ENCODE measurements at regions not wholly inside any gene's neighbourhood (a gene's known extent, or its start where the extent isn't known, plus 50 kb on each side); places are given as distances from the start of the nearest gene placed in this dataset.
A peak's percentile ranks its signal among the peaks of the same experiment; 100 is the strongest.

- no peak for DNase-seq
Observed at GRCh38 chr13:40440990-40441820, 225.2 kb downstream of the FOXO1 start.

- DNase-seq, result no peak
Observed at GRCh38 chr13:40442231-40442630, 224.2 kb downstream of the FOXO1 start.

DNA sequence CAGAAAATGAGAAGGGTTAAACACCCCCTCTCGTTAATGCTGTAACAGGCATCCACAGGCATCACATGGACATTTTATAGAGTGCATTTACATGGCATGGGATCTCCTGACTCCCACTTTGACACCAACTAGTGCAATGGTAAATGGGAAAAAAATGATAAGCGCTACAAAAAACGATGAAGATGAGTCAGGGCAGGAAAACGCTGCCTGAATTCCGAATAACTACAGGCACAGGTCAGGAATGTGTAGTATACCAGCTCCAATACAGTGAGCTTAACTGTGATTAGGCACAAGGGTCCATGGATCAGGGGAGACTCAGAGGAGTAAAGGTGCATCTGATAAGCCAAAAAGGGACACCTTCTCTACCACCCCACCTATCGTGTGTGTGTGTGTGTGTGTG lies 223.6 kb downstream of the FOXO1 start:
- no peak for DNase-seq

GRCh38 chr13:40444241-40444640 lies 222.2 kb downstream of the FOXO1 start:
- DNase-seq, result no peak

DNA sequence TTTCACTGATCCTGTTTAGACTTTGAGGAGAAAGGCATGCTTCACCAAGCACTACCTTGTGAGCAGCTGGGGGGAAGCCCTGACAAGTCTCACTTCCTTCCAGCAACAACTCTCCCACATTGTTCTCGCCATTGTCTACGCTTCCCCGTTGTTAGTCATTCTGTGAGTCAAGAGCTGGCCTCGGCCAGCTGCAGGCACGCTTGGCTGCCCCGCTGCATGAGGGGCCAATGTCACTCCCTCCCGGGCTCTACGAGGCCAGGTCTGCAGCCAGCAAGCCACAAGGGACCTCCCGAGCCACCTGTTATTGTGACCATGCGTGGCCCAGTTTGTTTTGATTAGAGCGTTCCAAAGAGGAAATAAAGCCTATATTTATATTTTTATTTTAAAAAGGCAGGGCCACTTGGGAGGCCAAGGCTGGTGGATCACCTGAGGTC lies 220.9 kb downstream of the FOXO1 start:
- no peak for DNase-seq

- peak in 1 of 2 experiments; percentile 34 for DNase-seq
Observed at GRCh38 chr13:40446365-40446764, 220.1 kb downstream of the FOXO1 start.

GRCh38 chr13:40447857-40448256 lies 218.6 kb downstream of the FOXO1 start:
- DNase-seq, result no peak

GRCh38 chr13:40452038-40452666 lies 214.3 kb downstream of the FOXO1 start:
- no peak for DNase-seq

GRCh38 chr13:40452741-40453334 lies 213.6 kb downstream of the FOXO1 start:
- DNase-seq, result no peak

GRCh38 chr13:40453351-40454021 lies 213.0 kb downstream of the FOXO1 start:
- peak in 1 of 2 experiments; percentile 15 for DNase-seq

- DNase-seq, result no peak
Observed at GRCh38 chr13:40456397-40456953, 210.0 kb downstream of the FOXO1 start.

DNA sequence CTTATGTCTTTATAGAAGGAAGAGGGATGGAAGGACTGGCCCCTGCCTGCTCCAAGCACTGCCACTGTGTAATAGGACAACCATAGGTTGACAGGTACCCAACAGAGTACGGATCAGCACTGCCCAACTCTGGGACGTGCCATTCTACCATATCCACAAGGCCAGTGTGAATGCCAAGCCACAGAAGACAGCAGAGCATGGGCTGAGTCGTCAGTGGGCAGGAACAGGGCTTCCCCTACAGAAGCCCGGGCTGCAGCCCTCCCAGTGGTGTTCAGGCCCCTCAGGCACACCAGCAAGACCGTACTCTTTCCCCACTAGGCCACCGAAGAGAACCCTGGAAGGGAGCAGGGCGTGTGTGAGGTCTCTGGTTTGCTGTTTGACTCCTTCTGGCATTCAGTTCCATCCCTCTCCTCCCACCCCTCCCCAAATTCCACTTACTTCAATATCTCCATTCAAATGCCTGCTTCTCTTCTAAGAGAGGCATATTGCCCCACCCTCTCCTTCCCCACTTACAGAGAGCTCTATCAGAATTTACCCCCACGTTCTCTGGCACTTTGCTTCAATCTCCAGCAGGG lies 209.4 kb downstream of the FOXO1 start:
- DNase-seq, result no peak

DNA sequence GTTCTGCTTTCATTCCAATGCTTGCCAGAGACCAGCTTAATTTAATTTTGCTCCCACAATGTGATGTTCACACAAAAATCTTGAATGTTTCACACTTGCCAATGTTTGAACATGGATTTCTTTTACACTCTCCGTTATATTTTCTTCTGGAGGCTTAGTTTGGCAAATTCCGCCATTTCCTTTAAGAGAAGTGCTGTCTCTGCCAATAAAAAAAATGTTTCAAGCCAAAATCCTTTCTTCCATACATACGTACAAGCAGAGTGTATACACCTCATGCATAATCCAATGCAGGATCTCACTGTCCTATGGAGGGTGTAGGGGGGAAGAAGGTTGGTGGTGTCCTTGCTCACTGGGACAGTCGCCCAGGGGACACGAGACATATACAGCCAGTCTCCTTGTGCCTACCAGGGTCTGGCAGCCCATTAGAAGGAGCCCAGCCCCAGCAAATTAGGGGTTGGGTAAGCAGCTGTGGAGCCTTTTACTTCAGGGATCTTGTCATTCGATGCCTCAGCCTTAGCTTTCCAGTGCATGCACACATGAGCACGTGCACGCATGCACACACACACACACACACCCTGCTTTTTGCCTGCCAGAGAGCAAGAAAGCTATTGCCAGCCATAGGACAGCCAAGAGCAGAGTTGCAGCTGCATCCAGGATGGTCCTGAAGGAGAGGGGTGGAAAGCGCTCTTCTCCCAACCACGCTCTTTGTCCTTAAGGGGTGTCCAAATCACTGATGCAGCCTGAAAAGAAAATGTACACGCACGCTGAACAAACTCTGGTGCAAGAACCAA lies 208.3 kb downstream of the FOXO1 start:
- DNase-seq, result no peak

- no peak for DNase-seq
Observed at GRCh38 chr13:40458720-40458990, 207.8 kb downstream of the FOXO1 start.

DNA sequence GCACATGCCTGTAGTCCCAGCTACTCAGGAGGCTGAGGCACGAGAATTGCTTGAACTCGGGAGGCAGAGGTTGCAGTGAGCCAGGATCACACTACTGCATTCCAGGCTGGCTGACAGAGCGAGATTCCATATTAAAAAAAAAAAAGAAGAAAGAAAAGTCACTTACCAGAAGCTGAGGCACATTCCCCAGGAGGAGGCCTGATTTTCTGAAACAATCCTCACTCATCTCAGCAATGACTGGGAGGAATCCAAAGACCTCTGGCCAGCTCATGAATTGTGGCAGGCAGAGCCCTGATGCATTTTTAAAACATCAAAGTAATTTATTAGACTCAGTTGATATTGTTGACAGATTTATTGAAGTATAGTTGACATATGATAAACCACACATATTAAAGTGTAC lies 206.3 kb downstream of the FOXO1 start:
- DNase-seq, result no peak

GRCh38 chr13:40464337-40465014 lies 202.0 kb downstream of the FOXO1 start:
- DNase-seq, result peak in 1 of 2 experiments; percentile 30

- DNase-seq, result no peak
Observed at GRCh38 chr13:40465015-40465390, 201.4 kb downstream of the FOXO1 start.

- no peak for DNase-seq
Observed at GRCh38 chr13:40466272-40466671, 200.2 kb downstream of the FOXO1 start.

GRCh38 chr13:40468227-40468838 lies 198.1 kb downstream of the FOXO1 start:
- no peak for DNase-seq

DNA sequence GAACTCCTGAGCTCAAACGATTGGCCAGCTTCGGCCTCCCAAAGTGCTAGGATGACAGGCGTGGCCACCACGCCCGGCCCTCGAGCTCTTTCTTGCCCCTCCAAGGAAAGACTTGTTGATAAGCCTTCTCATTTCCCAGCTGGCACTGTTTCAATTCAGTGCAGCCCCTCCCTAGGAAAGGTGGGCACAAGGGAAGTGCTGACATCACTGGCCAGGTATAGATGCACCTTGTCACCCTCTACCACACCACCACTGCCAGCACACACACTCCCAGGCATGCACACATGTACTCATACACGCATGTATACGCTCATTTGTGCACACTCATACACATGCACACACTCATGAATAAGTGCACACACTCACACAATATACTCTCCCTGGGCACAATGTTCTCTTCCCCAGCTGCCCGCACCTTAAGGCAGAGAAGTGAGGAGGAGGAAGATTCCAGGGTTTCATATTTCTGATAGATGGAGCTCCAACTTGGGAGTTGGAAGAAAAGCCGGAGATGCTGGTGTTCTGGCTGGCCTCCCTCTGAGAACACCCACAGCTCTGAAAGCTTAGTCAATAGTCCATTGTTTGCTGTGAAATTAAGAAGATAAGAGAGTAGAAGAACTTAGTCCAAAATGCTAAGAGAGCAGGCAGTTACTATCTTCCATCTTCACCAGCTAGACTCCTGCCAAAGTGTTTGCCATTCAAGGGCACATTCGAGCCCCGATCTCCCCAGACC lies 196.7 kb downstream of the FOXO1 start:
- no peak for DNase-seq

Data from NCI-H526 (cell line).